ENCODE measurements at regions not wholly inside any gene's neighbourhood (a gene's known extent, or its start where the extent isn't known, plus 50 kb on each side); places are given as distances from the start of the nearest gene placed in this dataset.

DNA sequence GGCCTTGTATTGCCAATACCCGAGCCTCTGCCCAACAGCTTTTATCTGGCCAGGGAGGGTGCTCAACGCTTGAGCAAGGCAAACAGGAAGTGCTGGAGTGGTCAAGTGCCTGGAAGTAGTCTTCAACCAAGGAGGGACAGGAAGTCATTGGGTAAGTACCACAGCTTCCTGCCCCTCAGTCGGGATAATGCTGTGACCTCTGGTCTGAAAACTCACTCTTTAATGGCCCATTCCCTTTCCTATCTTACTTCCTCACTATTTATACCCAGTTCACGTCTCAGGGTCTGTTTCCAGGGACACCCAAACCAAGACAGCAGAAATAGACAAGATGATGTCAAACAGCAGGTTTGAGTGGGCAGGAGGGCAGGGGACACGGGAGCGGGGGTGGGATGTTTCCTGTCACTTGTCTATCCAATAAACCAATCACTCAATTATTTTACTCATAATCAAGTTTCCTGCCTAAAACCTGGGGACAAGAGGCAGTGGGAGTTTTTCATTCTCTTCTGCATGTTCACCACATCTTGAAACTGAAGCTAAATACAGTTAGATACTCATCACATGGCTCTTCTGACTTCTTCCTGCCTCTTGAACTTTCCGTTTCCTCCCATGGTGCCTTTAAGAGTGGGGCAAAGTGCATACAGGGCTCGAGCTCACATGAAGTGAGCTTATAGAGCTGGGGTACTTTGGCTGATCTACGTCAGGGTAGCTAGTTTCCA is 68.9 kb upstream of the CAB39 start:
- DNase-seq = no peak

DNA sequence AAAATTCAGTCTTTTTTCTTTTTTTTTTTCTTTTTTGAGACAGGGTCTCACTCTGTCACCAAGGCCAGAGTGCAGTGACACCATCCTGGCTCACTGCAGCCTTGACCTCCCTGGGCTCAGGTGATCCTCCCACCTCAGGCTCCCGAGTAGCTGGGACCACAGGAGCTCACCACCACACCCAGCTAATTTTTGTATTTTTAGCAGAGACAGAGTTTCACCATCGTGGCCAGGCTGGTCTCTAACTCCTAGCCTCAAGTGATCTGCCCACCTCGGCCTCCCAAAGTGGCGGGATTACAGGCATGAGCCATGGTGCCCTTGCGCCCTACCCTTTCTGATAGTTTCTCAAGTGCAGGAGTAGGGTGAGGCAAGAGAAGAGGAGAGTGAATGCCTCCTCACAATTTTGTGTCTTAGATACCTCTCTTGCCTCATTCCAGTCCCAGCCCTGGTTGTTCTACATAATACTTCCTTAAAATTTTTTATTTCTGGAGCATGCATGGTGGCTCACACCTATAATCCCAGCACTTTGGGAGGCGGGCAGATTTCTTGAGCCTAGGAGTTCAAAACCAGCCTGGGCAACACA is 68.2 kb upstream of the CAB39 start:
- no peak for DNase-seq

DNA sequence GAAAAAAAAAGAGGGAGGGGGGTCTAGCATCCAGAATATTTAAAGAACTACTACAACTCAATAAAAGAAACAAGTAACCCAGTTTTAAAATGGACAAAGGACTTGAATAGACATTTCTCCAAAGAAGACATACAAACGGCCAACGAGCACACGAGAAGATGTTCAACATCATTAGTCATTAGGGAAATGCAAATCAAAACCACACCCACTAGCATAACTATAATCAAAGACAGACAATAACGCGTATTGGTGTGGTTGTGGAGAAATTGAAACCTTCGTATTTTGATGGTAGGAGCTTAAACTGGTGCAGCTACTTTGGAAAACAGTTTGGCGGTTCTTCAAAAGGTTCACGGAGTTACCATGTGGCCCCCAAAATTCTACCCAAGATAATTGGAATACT is 64.3 kb upstream of the CAB39 start:
- no peak for DNase-seq

DNA sequence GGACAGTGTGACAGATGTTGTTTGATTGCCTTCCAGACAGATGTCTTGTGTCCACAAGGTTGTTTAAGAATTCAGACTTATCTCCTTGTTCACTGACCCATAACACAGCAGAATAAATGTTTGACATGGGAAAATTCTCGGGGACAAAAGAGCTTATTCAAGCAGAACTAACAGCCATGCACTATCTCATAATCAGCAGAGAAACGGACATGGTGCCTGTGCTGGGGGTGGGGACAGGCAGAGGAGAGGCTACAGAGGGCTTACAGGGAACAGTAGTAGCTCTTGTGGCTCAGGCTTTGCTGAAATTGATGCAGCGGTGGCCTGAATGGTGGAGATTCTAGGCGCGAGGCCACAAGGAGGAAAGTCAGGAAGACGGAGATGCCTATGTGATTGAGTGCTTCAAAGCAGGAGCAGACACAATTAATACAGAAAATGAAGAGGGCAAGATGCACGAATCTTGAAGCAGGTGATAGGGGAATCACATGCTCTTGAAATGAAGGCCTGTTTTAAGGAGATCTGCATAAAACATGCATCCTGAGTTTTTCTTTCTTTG is 62.0 kb upstream of the CAB39 start:
- DNase-seq = no peak

DNA sequence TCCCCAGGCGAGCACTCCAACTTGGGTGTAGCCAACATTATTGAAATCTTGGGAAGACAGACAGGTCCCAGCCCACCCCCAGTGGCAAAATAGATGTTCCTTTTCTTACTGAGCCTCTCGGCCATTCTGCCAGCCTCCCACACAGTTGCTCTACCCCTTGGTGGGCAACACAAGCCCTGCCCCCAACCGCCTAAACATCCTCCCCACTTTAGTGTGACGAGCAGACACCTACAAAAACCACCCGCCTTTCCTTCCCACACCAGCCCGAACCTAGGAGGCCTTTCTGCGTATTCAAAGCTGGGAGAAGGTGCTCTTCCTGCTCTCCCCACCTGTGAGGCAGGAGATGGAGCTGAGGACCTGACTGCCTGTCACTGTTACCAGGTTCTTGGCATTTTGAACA is 58.6 kb upstream of the CAB39 start:
- no peak for DNase-seq

DNA sequence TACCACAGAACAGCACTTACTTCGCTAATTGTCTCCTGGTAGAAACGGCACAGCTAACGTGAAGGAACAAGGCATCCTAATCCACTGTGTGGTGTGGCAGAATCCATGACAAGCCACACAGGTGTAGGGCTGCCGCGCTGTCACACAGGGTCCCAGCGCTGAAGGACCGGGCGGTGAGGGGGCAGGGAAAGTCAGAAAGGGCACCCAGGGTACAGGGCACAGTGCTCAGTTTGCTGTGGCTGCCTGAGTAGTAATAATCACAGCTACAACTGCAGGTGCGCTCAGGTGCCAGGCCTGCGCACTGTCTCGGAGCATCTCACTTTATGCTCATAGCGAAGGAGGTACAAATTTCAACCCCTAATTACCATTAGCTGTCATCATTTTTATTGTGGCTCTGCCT is 55.2 kb upstream of the CAB39 start:
- no peak for DNase-seq

DNA sequence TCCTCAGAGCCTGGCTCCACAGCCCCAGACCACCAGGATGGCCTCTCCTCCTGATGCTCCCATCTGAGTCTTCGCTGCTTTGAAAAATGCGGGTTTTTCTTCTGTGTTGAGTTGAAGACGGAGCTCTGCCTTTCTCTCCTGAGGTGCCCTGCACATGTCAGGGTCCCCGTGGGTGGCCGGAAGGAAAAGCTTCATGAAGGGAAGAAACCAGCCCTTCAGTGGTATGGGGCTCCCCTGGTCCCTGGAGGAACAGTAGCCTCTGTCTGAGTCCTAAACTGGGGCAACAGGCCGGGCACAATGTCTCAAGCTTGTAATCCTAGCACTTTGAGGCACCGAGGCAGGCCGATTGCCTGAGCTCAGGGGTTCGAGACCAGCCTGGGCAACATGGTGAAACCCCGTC is 54.7 kb upstream of the CAB39 start:
- no peak for DNase-seq

DNA sequence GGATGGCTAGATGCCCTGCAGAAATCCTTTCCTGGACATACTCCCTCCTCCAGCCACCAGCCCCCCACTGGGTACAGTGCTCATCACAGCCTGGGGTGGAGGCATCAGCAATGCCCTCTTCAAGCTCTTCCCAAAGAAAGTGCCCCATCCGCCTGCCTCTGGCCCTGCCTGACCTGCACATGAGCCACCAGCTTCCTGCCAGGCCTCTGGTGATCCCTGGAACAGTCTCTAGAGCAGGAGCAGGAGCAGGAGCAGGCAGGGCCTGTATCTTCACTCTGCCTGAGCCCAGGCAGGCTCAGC is 54.1 kb upstream of the CAB39 start:
- DNase-seq = no peak

DNA sequence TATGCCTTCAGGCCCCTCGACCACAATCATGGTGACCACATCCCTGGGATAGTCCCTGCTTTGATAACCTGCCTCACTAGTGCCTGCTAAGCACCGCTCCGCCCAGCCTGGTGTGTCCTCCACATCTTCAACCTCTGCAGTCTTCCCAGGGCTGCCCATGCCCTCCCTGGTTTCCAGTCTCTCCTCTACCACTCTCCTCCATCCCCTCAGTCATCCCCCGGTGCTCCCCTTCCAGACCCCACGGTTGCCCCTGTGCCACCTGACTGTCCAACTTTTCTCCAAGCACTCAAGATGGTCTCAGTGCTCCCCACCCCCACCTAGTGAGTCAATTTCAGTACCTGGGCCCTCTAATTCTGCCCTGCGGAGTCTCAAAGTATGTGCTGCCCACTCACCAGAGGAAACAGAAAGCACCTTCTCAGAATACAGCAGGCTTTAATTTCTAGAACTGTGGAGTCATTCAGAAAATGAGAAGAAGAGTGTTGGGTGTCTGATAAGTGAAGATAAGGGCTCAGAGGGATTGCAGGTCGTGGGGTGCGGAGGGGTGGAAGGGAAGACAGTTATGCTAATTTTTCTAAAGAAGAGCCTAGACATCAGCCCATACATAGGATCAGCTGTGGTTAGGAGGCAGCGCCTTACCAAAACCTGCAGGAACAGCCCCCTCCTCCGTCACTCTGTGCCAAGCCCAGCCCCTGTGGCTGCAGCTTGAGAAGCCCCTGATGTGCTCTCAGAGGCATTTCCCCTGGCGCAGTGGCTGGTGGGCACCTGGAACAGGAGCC is 53.6 kb upstream of the CAB39 start:
- no peak for DNase-seq

DNA sequence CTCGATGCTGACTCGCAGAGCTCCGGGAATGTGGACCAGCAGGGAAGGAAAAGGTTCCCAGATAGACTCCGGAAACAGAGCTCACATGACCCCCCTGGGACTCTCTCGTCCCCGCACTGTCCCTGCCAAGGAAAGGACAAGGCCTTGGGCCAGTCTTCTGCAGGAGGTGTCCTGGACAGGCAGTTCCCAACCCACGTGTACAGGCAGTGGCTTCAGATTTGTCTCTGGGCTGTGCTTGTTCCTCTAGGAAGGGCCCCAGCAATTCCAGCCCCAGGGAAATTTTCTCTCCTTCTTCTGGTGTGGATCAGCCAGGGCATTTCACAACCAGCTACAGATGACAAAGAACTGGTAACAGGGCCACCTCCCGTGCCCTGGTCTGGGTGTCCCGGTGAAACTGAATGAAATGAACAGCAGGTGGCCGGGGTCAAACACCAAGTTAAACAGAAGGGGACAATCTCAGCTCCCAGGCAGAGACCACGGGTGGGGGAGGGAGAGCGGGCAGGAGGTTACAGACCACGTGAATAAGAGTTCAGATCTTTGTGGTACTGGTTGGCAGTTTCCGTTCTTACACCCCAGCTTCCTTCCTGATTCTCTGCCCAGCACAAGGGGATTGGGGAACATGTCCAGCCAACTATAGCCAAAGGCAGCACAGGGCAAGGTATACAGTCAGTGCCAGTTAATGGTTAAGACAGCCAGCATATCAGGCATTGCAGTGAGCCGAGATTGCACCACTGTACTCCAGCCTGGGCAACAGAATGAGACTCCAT is 52.2 kb upstream of the CAB39 start:
- DNase-seq = peak; percentile 47

DNA sequence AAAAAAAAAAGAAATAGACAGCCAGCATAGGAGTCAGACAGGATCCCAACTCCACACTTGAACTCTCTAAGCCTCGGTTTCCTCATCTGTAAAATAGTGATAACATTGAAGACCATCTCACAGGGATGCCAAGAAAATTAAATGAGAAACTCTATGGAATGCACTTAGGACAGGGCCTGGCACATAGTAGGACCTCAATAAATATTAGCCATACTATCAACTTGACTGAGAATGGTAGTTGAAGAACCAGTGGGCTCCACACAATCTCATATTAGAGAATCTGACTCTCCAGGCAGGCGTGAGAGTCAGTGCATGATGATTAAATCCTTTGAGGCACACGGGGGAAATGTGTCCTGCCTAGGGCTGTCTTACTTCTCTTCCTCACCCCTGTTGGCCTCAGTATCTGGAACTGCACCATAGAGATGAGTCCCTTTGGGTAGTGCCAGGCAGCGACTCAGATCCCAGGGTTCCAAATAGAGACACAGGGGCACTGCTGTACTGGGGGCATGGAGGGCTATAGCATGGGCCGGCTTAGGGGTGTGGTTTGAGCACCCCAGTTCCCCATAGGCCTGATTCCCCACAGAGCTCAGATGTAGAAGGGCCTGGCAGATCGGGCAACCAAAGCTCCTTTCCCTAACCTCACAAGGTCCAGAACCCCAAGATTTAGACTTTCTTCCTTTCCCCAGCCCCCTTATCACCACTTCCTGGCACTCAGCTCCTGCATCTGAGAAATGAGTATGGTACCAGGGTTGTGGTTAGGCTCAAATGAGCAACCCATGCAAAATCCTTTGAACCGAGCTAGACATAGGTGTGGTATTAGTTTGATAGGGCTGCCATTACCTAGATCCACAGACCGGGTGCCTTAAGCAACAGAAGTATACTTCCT is 51.3 kb upstream of the CAB39 start:
- no peak for DNase-seq
